ENCODE measurements at regions not wholly inside any gene's neighbourhood (a gene's known extent, or its start where the extent isn't known, plus 50 kb on each side); places are given as distances from the start of the nearest gene placed in this dataset.

- no peak overlapping the region for H3K9ac ChIP-seq (ENCODE audit: low read depth, low read length)
- no peaks in the 10 kb centered on the region; the same call in 1 of the 2 replicates for H3K4me1 ChIP-seq (ENCODE audit: insufficient read depth, low read length)
- H3K36me3 ChIP-seq (ENCODE audit: insufficient read depth, low read length) = no peaks in the 10 kb centered on the region
- no peaks in the 10 kb centered on the region for H3K9me3 ChIP-seq (ENCODE audit: control insufficient read depth, insufficient read depth, low read length)
These were observed 107.4 kb upstream of the ZBTB40 start for GRCh38 chr1:22344329-22344630.

- no peaks in the 10 kb centered on the region for H3K9me3 ChIP-seq (ENCODE audit: control insufficient read depth, insufficient read depth, low read length)
- H3K36me3 ChIP-seq (ENCODE audit: insufficient read depth, low read length) = no peaks in the 10 kb centered on the region
- peaks cover under 1% of the 10 kb centered on the region; the same call in 1 of the 2 replicates for H3K4me1 ChIP-seq (ENCODE audit: insufficient read depth, low read length)
- H3K9ac ChIP-seq (ENCODE audit: low read depth, low read length) = no peak overlapping the region
These were observed 106.6 kb upstream of the ZBTB40 start for GRCh38 chr1:22344851-22345560.

GRCh38 chr1:22347854-22348760, 103.5 kb upstream of the ZBTB40 start:
- Histone ChIP-seq H3K4me1 (ENCODE audit: insufficient read depth, low read length) (peaks cover 13% of the 10 kb centered on the region), H3K9me3 (ENCODE audit: control insufficient read depth, insufficient read depth, low read length) (no peaks in the 10 kb centered on the region), H3K36me3 (ENCODE audit: insufficient read depth, low read length) (no peaks in the 10 kb centered on the region), H3K9ac (ENCODE audit: low read depth, low read length) (no peak overlapping the region)

- H3K4me1 ChIP-seq (ENCODE audit: insufficient read depth, low read length) = peaks cover 13% of the 10 kb centered on the region
- H3K9me3 ChIP-seq (ENCODE audit: control insufficient read depth, insufficient read depth, low read length) = no peaks in the 10 kb centered on the region; the same call in 1 of the 2 replicates
- H3K36me3 ChIP-seq (ENCODE audit: insufficient read depth, low read length) = no peaks in the 10 kb centered on the region
- no peak overlapping the region for H3K9ac ChIP-seq (ENCODE audit: low read depth, low read length)
These were observed 102.1 kb upstream of the ZBTB40 start for GRCh38 chr1:22349362-22350043.

GRCh38 chr1:22350171-22350923, 101.3 kb upstream of the ZBTB40 start:
- no peaks in the 10 kb centered on the region for H3K36me3 ChIP-seq (ENCODE audit: insufficient read depth, low read length)
- peak overlapping the region; percentile 37 for H3K9ac ChIP-seq (ENCODE audit: low read depth, low read length)
- H3K4me1 ChIP-seq (ENCODE audit: insufficient read depth, low read length) = peaks cover 13% of the 10 kb centered on the region
- H3K9me3 ChIP-seq (ENCODE audit: control insufficient read depth, insufficient read depth, low read length) = no peaks in the 10 kb centered on the region; the same call in 1 of the 2 replicates

- Histone ChIP-seq H3K9me3 (ENCODE audit: control insufficient read depth, insufficient read depth, low read length) (no peaks in the 10 kb centered on the region; the same call in 1 of the 2 replicates), H3K4me1 (ENCODE audit: insufficient read depth, low read length) (peaks cover 13% of the 10 kb centered on the region), H3K36me3 (ENCODE audit: insufficient read depth, low read length) (no peaks in the 10 kb centered on the region), H3K9ac (ENCODE audit: low read depth, low read length) (no peak overlapping the region; the same call in 1 of the 2 replicates)
These were observed 100.5 kb upstream of the ZBTB40 start for GRCh38 chr1:22350924-22351767.

- no peaks in the 10 kb centered on the region; the same call in 1 of the 2 replicates for H3K9me3 ChIP-seq (ENCODE audit: control insufficient read depth, insufficient read depth, low read length)
- peaks cover 13% of the 10 kb centered on the region for H3K4me1 ChIP-seq (ENCODE audit: insufficient read depth, low read length)
- no peaks in the 10 kb centered on the region for H3K36me3 ChIP-seq (ENCODE audit: insufficient read depth, low read length)
- H3K9ac ChIP-seq (ENCODE audit: low read depth, low read length) = no peak overlapping the region
These were observed 99.9 kb upstream of the ZBTB40 start for GRCh38 chr1:22351768-22352080.

GRCh38 chr1:22352355-22352754, 99.3 kb upstream of the ZBTB40 start:
- Histone ChIP-seq H3K9ac (ENCODE audit: low read depth, low read length) (no peak overlapping the region), H3K4me1 (ENCODE audit: insufficient read depth, low read length) (peaks cover 13% of the 10 kb centered on the region), H3K36me3 (ENCODE audit: insufficient read depth, low read length) (no peaks in the 10 kb centered on the region), H3K9me3 (ENCODE audit: control insufficient read depth, insufficient read depth, low read length) (no peaks in the 10 kb centered on the region; the same call in 1 of the 2 replicates)

- Histone ChIP-seq H3K4me1 (ENCODE audit: insufficient read depth, low read length) (peaks cover 13% of the 10 kb centered on the region), H3K36me3 (ENCODE audit: insufficient read depth, low read length) (no peaks in the 10 kb centered on the region), H3K9ac (ENCODE audit: low read depth, low read length) (no peak overlapping the region), H3K9me3 (ENCODE audit: control insufficient read depth, insufficient read depth, low read length) (no peaks in the 10 kb centered on the region; the same call in 1 of the 2 replicates)
These were observed 98.8 kb upstream of the ZBTB40 start for GRCh38 chr1:22352896-22353295.

GRCh38 chr1:22359427-22359826, 92.2 kb upstream of the ZBTB40 start:
- Histone ChIP-seq H3K36me3 (ENCODE audit: insufficient read depth, low read length) (no peaks in the 10 kb centered on the region), H3K9ac (ENCODE audit: low read depth, low read length) (no peak overlapping the region), H3K4me1 (ENCODE audit: insufficient read depth, low read length) (no peaks in the 10 kb centered on the region), H3K9me3 (ENCODE audit: control insufficient read depth, insufficient read depth, low read length) (no peaks in the 10 kb centered on the region)

- H3K9me3 ChIP-seq (ENCODE audit: control insufficient read depth, insufficient read depth, low read length) = no peaks in the 10 kb centered on the region
- no peaks in the 10 kb centered on the region; the same call in 1 of the 2 replicates for H3K4me1 ChIP-seq (ENCODE audit: insufficient read depth, low read length)
- H3K9ac ChIP-seq (ENCODE audit: low read depth, low read length) = no peak overlapping the region
- H3K36me3 ChIP-seq (ENCODE audit: insufficient read depth, low read length) = no peaks in the 10 kb centered on the region
These were observed 88.8 kb upstream of the ZBTB40 start for GRCh38 chr1:22362626-22363402.

- Histone ChIP-seq H3K36me3 (ENCODE audit: insufficient read depth, low read length) (no peaks in the 10 kb centered on the region), H3K9me3 (ENCODE audit: control insufficient read depth, insufficient read depth, low read length) (no peaks in the 10 kb centered on the region), H3K9ac (ENCODE audit: low read depth, low read length) (no peak overlapping the region), H3K4me1 (ENCODE audit: insufficient read depth, low read length) (no peaks in the 10 kb centered on the region; the same call in 1 of the 2 replicates)
These were observed 88.0 kb upstream of the ZBTB40 start for GRCh38 chr1:22363403-22364325.

Measured in ES-I3 (cell line).